DND-41 (cell line): ENCODE measurements at regions not wholly inside any gene's neighbourhood (a gene's known extent, or its start where the extent isn't known, plus 50 kb on each side); places are given as distances from the start of the nearest gene placed in this dataset.

Source experiments
- CTCF ChIP-seq: IDR thresholded peaks from 2 replicates; pipeline ENCODE4 v1.5.1; 2012; ENCODE audit warnings: borderline replicate concordance, low read length, moderate library complexity, mild to moderate bottlenecking; ENCODE audit not compliant: poor library complexity, severe bottlenecking; ENCODE audit errors: extremely low read depth
- EZH2 ChIP-seq: IDR thresholded peaks from 3 replicates; pipeline ENCODE4 v1.6.1; 2012; ENCODE audit warnings: borderline replicate concordance, low read depth, mild to moderate bottlenecking, moderate library complexity, low read length, inconsistent platforms; ENCODE audit not compliant: severe bottlenecking

GRCh38 chr1:83548311-83548710, 450.6 kb downstream of the TTLL7 start:
- TF ChIP-seq CTCF (no peak), EZH2 (no peak)
